SU-DHL-6 (cell line): ENCODE measurements at regions not wholly inside any gene's neighbourhood (a gene's known extent, or its start where the extent isn't known, plus 50 kb on each side); places are given as distances from the start of the nearest gene placed in this dataset.

ENCODE experiments used
- CTCF ChIP-seq: fragments of 200-600 bp; sonication (generic); IDR thresholded peaks from one replicate; pipeline ENCODE4 v1.5.1; 2017; ENCODE audit warnings: antibody characterized with exemption, mild to moderate bottlenecking, low read length, moderate library complexity; ENCODE audit not compliant: insufficient read depth, poor library complexity, severe bottlenecking
- EZH2phosphoT487 ChIP-seq: fragments of 200-600 bp; sonication (generic), shearing (Covaris generic); conservative IDR thresholded peaks from 2 replicates; pipeline ENCODE4 v1.6.1; 2018; ENCODE audit warnings: mild to moderate bottlenecking, antibody characterized with exemption, low read length, moderate library complexity, mixed read lengths

GRCh38 chr2:191499050-191499449 is 178.9 kb upstream of the NABP1 start:
- no peak for TF ChIP-seq CTCF
- TF ChIP-seq EZH2phosphoT487: no peak
